ENCODE measurements at regions not wholly inside any gene's neighbourhood (a gene's known extent, or its start where the extent isn't known, plus 50 kb on each side); places are given as distances from the start of the nearest gene placed in this dataset.

DNA sequence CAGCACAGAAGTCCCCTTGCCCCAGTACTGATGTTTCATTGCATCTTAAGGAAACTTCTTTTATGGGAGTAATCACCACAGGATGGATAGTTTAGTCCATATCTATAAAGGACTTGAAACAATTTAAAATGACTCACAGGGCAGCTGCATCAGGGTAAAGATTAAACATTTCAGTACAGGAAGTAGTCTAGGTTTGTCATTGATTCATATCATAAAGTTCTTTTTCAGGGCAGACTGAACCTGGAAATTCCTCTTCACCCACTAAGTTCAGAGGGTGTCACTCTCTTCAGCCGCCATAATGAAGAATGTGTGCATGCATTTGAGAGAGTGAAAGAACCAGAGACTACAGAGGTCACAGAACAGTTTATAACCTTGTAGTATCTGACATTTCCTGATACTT is 296.3 kb upstream of the JAG1 start:
- DNase-seq (ENCODE audit: insufficient read length, low spot score), result no peak
- TF ChIP-seq SPI1 (IDR thresholded peaks at IDR 0.05; ENCODE audit: low read depth, low read length) (no peak), POU2F2 (IDR thresholded peaks at IDR 0.05; ENCODE audit: low read depth, low read length) (no peak), TAF1 (IDR thresholded peaks at IDR 0.05; ENCODE audit: low read depth, low read length) (no peak), POLR2A (IDR thresholded peaks at IDR 0.05; ENCODE audit: low read depth, low read length) (no peak), POLR2AphosphoS5 (IDR thresholded peaks at IDR 0.05; ENCODE audit: low read depth, low read length) (no peak), PAX5 (IDR thresholded peaks at IDR 0.05; ENCODE audit: insufficient read depth, low read length, severe bottlenecking) (no peak)
- no peak for FAIRE-seq

DNA sequence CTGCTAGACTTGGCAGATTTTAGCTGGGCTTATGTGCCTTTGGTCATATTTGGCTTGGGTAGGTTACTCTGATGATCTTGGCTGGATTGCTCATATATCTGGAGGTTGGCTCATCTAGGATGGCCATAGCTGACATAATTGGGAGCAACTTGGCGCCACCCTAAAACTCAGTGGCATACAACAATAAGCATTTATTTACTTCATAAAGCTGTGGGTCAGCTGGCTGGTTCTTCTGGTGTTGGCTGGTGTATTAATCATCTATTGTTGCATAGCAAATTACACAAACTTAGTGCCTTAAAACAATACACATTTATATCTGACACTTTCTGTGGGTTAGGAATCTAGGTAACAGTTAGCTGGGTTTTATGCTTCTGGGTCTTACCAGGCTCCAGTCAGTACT is 297.3 kb upstream of the JAG1 start:
- FAIRE-seq, result no peak
- TF ChIP-seq TAF1 (IDR thresholded peaks at IDR 0.05; ENCODE audit: low read depth, low read length), result no peak
- TF ChIP-seq POU2F2 (IDR thresholded peaks at IDR 0.05; ENCODE audit: low read depth, low read length), result no peak
- TF ChIP-seq SPI1 (IDR thresholded peaks at IDR 0.05; ENCODE audit: low read depth, low read length), result no peak
- TF ChIP-seq POLR2AphosphoS5 (IDR thresholded peaks at IDR 0.05; ENCODE audit: low read depth, low read length), result no peak
- TF ChIP-seq PAX5 (IDR thresholded peaks at IDR 0.05; ENCODE audit: insufficient read depth, low read length, severe bottlenecking), result no peak
- TF ChIP-seq POLR2A (IDR thresholded peaks at IDR 0.05; ENCODE audit: low read depth, low read length), result no peak
- DNase-seq (ENCODE audit: insufficient read length, low spot score), result no peak

DNA sequence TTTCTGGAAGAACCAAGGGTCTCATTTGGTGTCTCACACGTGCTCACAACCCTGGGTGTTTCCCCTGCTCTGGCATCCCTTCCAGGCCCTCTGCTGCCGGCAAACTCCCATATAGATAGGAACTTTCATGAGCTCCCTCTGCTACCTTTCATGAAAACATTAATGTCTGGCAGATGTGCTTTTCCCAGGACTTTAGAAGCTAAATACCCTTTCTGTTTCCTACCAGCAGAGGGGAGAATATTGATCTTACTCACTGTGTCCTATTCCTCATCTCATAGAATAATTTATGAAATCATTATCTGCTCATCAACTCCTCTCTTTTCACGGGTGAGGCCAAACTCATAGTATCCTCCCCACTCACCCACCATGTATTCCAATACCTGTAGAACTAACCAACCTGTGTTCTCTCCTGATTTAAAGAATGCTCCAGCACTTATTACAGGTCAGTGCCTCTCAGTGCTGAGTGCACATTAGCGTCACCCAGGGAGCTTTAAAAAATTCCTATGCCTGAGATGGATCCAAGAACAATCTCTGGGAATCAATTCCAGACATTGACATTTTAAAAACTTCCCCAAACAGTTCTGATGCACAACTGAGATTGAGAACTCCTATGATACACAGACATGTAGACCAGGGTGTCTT is 298.5 kb upstream of the JAG1 start:
- TF ChIP-seq SPI1 (IDR thresholded peaks at IDR 0.05; ENCODE audit: low read depth, low read length) (no peak), POU2F2 (IDR thresholded peaks at IDR 0.05; ENCODE audit: low read depth, low read length) (no peak), POLR2AphosphoS5 (IDR thresholded peaks at IDR 0.05; ENCODE audit: low read depth, low read length) (no peak), PAX5 (IDR thresholded peaks at IDR 0.05; ENCODE audit: insufficient read depth, low read length, severe bottlenecking) (no peak), TAF1 (IDR thresholded peaks at IDR 0.05; ENCODE audit: low read depth, low read length) (no peak), POLR2A (IDR thresholded peaks at IDR 0.05; ENCODE audit: low read depth, low read length) (no peak)
- FAIRE-seq, result no peak
- DNase-seq (ENCODE audit: insufficient read length, low spot score), result no peak

- no peak for TF ChIP-seq SPI1 (IDR thresholded peaks at IDR 0.05; ENCODE audit: low read depth, low read length)
- TF ChIP-seq TAF1 (IDR thresholded peaks at IDR 0.05; ENCODE audit: low read depth, low read length), result no peak
- TF ChIP-seq POLR2A (IDR thresholded peaks at IDR 0.05; ENCODE audit: low read depth, low read length), result no peak
- TF ChIP-seq POU2F2 (IDR thresholded peaks at IDR 0.05; ENCODE audit: low read depth, low read length), result no peak
- no peak for TF ChIP-seq PAX5 (IDR thresholded peaks at IDR 0.05; ENCODE audit: insufficient read depth, low read length, severe bottlenecking)
- no peak for TF ChIP-seq POLR2AphosphoS5 (IDR thresholded peaks at IDR 0.05; ENCODE audit: low read depth, low read length)
- no peak for DNase-seq (ENCODE audit: insufficient read length, low spot score)
- no peak for FAIRE-seq
These were observed 302.3 kb upstream of the JAG1 start for GRCh38 chr20:10976051-10976450.

- FAIRE-seq, result no peak
- TF ChIP-seq POLR2A (IDR thresholded peaks at IDR 0.05; ENCODE audit: low read depth, low read length), result no peak
- TF ChIP-seq PAX5 (IDR thresholded peaks at IDR 0.05; ENCODE audit: insufficient read depth, low read length, severe bottlenecking), result no peak
- no peak for TF ChIP-seq POU2F2 (IDR thresholded peaks at IDR 0.05; ENCODE audit: low read depth, low read length)
- no peak for TF ChIP-seq SPI1 (IDR thresholded peaks at IDR 0.05; ENCODE audit: low read depth, low read length)
- no peak for TF ChIP-seq POLR2AphosphoS5 (IDR thresholded peaks at IDR 0.05; ENCODE audit: low read depth, low read length)
- no peak for TF ChIP-seq TAF1 (IDR thresholded peaks at IDR 0.05; ENCODE audit: low read depth, low read length)
- no peak for DNase-seq (ENCODE audit: insufficient read length, low spot score)
These were observed 304.4 kb upstream of the JAG1 start for GRCh38 chr20:10978019-10978702.

DNA sequence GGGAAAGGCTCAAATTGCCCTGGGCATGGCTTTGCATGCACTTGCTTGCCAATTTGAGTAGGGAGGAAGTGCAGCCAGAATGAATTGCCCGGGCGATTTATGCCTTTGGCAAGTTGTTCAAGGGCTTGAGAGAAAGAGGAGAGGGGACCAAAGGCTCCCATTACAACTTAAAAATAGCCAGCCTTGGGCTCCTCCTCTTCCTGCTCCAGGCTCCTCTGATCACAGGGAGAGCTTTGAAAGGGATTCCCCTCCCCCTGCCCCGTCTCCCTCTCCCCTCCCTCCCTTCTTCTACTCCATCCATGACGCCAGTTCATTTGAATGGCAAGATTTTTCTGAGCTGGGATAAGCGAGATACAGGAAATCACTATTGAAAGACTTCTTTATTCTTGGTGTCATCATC is 304.9 kb upstream of the JAG1 start:
- no peak for TF ChIP-seq POLR2A (IDR thresholded peaks at IDR 0.05; ENCODE audit: low read depth, low read length)
- no peak for TF ChIP-seq POLR2AphosphoS5 (IDR thresholded peaks at IDR 0.05; ENCODE audit: low read depth, low read length)
- no peak for TF ChIP-seq SPI1 (IDR thresholded peaks at IDR 0.05; ENCODE audit: low read depth, low read length)
- TF ChIP-seq PAX5 (IDR thresholded peaks at IDR 0.05; ENCODE audit: insufficient read depth, low read length, severe bottlenecking), result no peak
- TF ChIP-seq POU2F2 (IDR thresholded peaks at IDR 0.05; ENCODE audit: low read depth, low read length), result no peak
- no peak for TF ChIP-seq TAF1 (IDR thresholded peaks at IDR 0.05; ENCODE audit: low read depth, low read length)
- no peak for DNase-seq (ENCODE audit: insufficient read length, low spot score)

DNA sequence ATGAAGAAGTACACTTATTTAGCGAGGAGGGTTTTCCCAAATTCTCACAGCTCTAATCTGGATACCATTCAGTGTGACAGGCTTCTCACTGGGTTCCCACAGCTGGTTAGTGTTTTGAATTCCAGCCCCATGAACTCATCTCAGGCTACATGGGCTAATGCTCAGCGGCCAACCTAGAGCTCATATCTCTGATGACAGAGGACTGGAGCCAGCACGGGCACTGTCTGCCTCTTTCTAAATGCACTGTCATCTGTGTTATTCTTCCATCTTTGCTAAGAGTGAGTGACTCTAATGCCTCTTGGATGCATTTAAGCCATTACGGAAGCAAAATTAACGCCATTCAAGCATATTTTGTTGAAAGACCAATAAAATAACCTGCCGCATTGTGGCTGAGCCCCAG is 308.9 kb upstream of the JAG1 start:
- DNase-seq (ENCODE audit: insufficient read length, low spot score) (no peak), FAIRE-seq (no peak)
- no peak for TF ChIP-seq PAX5 (IDR thresholded peaks at IDR 0.05; ENCODE audit: insufficient read depth, low read length, severe bottlenecking)
- no peak for TF ChIP-seq POLR2AphosphoS5 (IDR thresholded peaks at IDR 0.05; ENCODE audit: low read depth, low read length)
- TF ChIP-seq POU2F2 (IDR thresholded peaks at IDR 0.05; ENCODE audit: low read depth, low read length), result no peak
- TF ChIP-seq SPI1 (IDR thresholded peaks at IDR 0.05; ENCODE audit: low read depth, low read length), result no peak
- TF ChIP-seq POLR2A (IDR thresholded peaks at IDR 0.05; ENCODE audit: low read depth, low read length), result no peak
- TF ChIP-seq TAF1 (IDR thresholded peaks at IDR 0.05; ENCODE audit: low read depth, low read length), result no peak

More for the DNA sequence above, 304.9 kb upstream of the JAG1 start:
- FAIRE-seq, result no peak

- no peak for FAIRE-seq
- no peak for DNase-seq (ENCODE audit: insufficient read length, low spot score)
- TF ChIP-seq SPI1 (IDR thresholded peaks at IDR 0.05; ENCODE audit: low read depth, low read length) (no peak), POU2F2 (IDR thresholded peaks at IDR 0.05; ENCODE audit: low read depth, low read length) (no peak), PAX5 (IDR thresholded peaks at IDR 0.05; ENCODE audit: insufficient read depth, low read length, severe bottlenecking) (no peak), TAF1 (IDR thresholded peaks at IDR 0.05; ENCODE audit: low read depth, low read length) (no peak), POLR2A (IDR thresholded peaks at IDR 0.05; ENCODE audit: low read depth, low read length) (no peak), POLR2AphosphoS5 (IDR thresholded peaks at IDR 0.05; ENCODE audit: low read depth, low read length) (no peak)
These were observed 310.5 kb upstream of the JAG1 start for GRCh38 chr20:10984294-10984693.

- TF ChIP-seq POLR2AphosphoS5 (IDR thresholded peaks at IDR 0.05; ENCODE audit: low read depth, low read length), result no peak
- no peak for TF ChIP-seq PAX5 (IDR thresholded peaks at IDR 0.05; ENCODE audit: insufficient read depth, low read length, severe bottlenecking)
- TF ChIP-seq POLR2A (IDR thresholded peaks at IDR 0.05; ENCODE audit: low read depth, low read length), result no peak
- TF ChIP-seq POU2F2 (IDR thresholded peaks at IDR 0.05; ENCODE audit: low read depth, low read length), result no peak
- no peak for TF ChIP-seq TAF1 (IDR thresholded peaks at IDR 0.05; ENCODE audit: low read depth, low read length)
- TF ChIP-seq SPI1 (IDR thresholded peaks at IDR 0.05; ENCODE audit: low read depth, low read length), result no peak
- FAIRE-seq, result no peak
These were observed 311.1 kb upstream of the JAG1 start for GRCh38 chr20:10984913-10985312.

More at GRCh38 chr20:10984913-10985312, 311.1 kb upstream of the JAG1 start:
- DNase-seq (ENCODE audit: insufficient read length, low spot score), result no peak
